GM23338 (cell line): ENCODE measurements at regions not wholly inside any gene's neighbourhood (a gene's known extent, or its start where the extent isn't known, plus 50 kb on each side); places are given as distances from the start of the nearest gene placed in this dataset.

ENCODE experiments used
- ATAC-seq: fragments of 200-7000 bp; cut with Tn5 transposase; 3 replicates; pipeline ENCODE4 v1.9.1; 2020
- DNase-seq: peaks from one replicate; pipeline ENCODE4 v3.0.0-alpha.2; 2015; ENCODE audit warnings: low spot score
- H2AFZ ChIP-seq: fragments of 200-600 bp; sonication (generic); 2 replicates; pipeline ENCODE4 v1.8.0; 2016; ENCODE audit warnings: antibody characterized with exemption, mild to moderate bottlenecking, moderate library complexity
- H3F3A ChIP-seq: fragments of 200-600 bp; sonication (generic); replicated peaks from 2 replicates; pipeline ENCODE4 v1.8.0; 2017; ENCODE audit warnings: antibody characterized with exemption, mixed run types, low read depth
- H3K27ac ChIP-seq: fragments of 200-600 bp; sonication (generic); 2 replicates; pipeline ENCODE4 v1.6.1; 2016; ENCODE audit warnings: low read depth
- H3K27me3 ChIP-seq: fragments of 200-600 bp; sonication (generic); 2 replicates; pipeline ENCODE4 v1.8.0; 2016; ENCODE audit warnings: mild to moderate bottlenecking, mixed run types, moderate library complexity; ENCODE audit not compliant: insufficient read depth
- H3K36me3 ChIP-seq: fragments of 200-600 bp; sonication (generic); 2 replicates; pipeline ENCODE4 v1.8.0; 2016; ENCODE audit warnings: mild to moderate bottlenecking; ENCODE audit not compliant: insufficient read depth
- H3K4me1 ChIP-seq: fragments of 200-600 bp; sonication (generic); 2 replicates; pipeline ENCODE4 v1.8.0; 2016; ENCODE audit warnings: mild to moderate bottlenecking, moderate library complexity; ENCODE audit not compliant: insufficient read depth
- H3K4me2 ChIP-seq: fragments of 200-600 bp; sonication (generic); 2 replicates; pipeline ENCODE4 v1.7.1; 2017; ENCODE audit warnings: mixed run types
- H3K4me3 ChIP-seq: fragments of 200-600 bp; sonication (generic); 2 replicates; pipeline ENCODE4 v1.6.1; 2016; ENCODE audit warnings: mixed run types
- H3K79me2 ChIP-seq: fragments of 200-600 bp; sonication (generic); replicated peaks from 2 replicates; pipeline ENCODE4 v1.8.0; 2017; ENCODE audit warnings: mild to moderate bottlenecking; ENCODE audit not compliant: insufficient read depth
- H3K9me2 ChIP-seq: fragments of 200-600 bp; sonication (generic); 2 replicates; pipeline ENCODE4 v1.8.0; 2017; ENCODE audit not compliant: insufficient read depth
- H4K20me1 ChIP-seq: fragments of 200-600 bp; sonication (generic); replicated peaks from 2 replicates; pipeline ENCODE4 v1.8.0; 2017; ENCODE audit warnings: mild to moderate bottlenecking; ENCODE audit not compliant: insufficient read depth
- H3K27ac Mint-ChIP-seq: 2 replicates; pipeline ENCODE4 v1.8.0; 2020; ENCODE audit warnings: inconsistent platforms, mild to moderate bottlenecking, moderate library complexity, mixed read lengths
- H3K27me3 Mint-ChIP-seq: 3 replicates; pipeline ENCODE4 v1.8.0; 2022; ENCODE audit warnings: low read depth, mild to moderate bottlenecking, moderate library complexity, mixed read lengths, inconsistent platforms; ENCODE audit not compliant: insufficient read depth, poor library complexity
- H3K36me3 Mint-ChIP-seq: 3 replicates; pipeline ENCODE4 v1.8.0; 2021; ENCODE audit warnings: low read depth, mild to moderate bottlenecking, inconsistent platforms, moderate library complexity, mixed read lengths
- H3K4me1 Mint-ChIP-seq: 3 replicates; pipeline ENCODE4 v1.8.0; 2020; ENCODE audit warnings: mild to moderate bottlenecking, inconsistent platforms, mixed read lengths
- H3K4me3 Mint-ChIP-seq: 3 replicates; pipeline ENCODE4 v1.8.0; 2021; ENCODE audit warnings: moderate library complexity, mild to moderate bottlenecking, inconsistent platforms, mixed read lengths
- H3K9me3 Mint-ChIP-seq: 3 replicates; pipeline ENCODE4 v1.8.0; 2020; ENCODE audit warnings: moderate library complexity, mild to moderate bottlenecking, inconsistent platforms, mixed read lengths
- EZH2 ChIP-seq: fragments of 200-600 bp; sonication (generic); IDR thresholded peaks from one replicate; pipeline ENCODE4 v1.8.0; 2017; ENCODE audit warnings: antibody characterized with exemption, mild to moderate bottlenecking, low read depth; ENCODE audit not compliant: unreplicated experiment
- EZH2phosphoT487 ChIP-seq: fragments of 200-600 bp; sonication (generic); IDR thresholded peaks from one replicate; pipeline ENCODE4 v1.8.1; 2018; ENCODE audit warnings: antibody characterized with exemption; ENCODE audit not compliant: unreplicated experiment
- NANOG ChIP-seq: IDR thresholded peaks from 2 replicates; pipeline ENCODE4 v1.6.1; 2016; ENCODE audit warnings: antibody characterized with exemption, borderline replicate concordance
- STAT1 ChIP-seq: IDR thresholded peaks from one replicate; pipeline ENCODE4 v1.6.1; 2016; ENCODE audit warnings: antibody characterized with exemption; ENCODE audit not compliant: unreplicated experiment
- ZNF114 ChIP-seq: fragments of 250-450 bp; sonication (Bioruptor Pico); IDR thresholded peaks from 2 replicates; pipeline ENCODE4 v1.5.0; 2020; ENCODE audit warnings: mild to moderate bottlenecking, moderate library complexity
- TF ChIP-seq, protein P1 (sequence below): fragments of 250-450 bp; sonication (Bioruptor Pico); IDR thresholded peaks from 2 replicates; pipeline ENCODE4 v1.5.0; 2020; ENCODE audit warnings: mild to moderate bottlenecking, moderate library complexity

DNA sequence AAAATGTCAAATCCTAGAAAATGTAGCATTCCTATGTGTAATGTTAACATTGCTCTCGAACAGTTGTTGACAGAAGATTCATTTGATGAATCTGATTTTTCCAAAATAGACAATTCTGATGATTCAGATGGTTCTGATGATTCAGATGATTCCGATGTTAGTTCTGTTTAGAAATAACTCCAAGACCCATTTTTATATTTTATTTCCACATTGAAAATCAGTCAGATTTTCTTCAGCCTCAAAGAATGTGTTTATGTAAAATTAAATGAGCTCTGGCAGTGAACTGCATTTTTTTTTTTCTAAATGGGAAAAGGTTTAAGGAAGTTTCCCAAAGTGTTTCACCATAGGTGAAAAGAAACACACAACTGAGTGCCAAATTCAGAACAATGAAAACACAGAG lies 136.5 kb downstream of the TSEN15 start (continued):
- TF ChIP-seq, protein P1, sequence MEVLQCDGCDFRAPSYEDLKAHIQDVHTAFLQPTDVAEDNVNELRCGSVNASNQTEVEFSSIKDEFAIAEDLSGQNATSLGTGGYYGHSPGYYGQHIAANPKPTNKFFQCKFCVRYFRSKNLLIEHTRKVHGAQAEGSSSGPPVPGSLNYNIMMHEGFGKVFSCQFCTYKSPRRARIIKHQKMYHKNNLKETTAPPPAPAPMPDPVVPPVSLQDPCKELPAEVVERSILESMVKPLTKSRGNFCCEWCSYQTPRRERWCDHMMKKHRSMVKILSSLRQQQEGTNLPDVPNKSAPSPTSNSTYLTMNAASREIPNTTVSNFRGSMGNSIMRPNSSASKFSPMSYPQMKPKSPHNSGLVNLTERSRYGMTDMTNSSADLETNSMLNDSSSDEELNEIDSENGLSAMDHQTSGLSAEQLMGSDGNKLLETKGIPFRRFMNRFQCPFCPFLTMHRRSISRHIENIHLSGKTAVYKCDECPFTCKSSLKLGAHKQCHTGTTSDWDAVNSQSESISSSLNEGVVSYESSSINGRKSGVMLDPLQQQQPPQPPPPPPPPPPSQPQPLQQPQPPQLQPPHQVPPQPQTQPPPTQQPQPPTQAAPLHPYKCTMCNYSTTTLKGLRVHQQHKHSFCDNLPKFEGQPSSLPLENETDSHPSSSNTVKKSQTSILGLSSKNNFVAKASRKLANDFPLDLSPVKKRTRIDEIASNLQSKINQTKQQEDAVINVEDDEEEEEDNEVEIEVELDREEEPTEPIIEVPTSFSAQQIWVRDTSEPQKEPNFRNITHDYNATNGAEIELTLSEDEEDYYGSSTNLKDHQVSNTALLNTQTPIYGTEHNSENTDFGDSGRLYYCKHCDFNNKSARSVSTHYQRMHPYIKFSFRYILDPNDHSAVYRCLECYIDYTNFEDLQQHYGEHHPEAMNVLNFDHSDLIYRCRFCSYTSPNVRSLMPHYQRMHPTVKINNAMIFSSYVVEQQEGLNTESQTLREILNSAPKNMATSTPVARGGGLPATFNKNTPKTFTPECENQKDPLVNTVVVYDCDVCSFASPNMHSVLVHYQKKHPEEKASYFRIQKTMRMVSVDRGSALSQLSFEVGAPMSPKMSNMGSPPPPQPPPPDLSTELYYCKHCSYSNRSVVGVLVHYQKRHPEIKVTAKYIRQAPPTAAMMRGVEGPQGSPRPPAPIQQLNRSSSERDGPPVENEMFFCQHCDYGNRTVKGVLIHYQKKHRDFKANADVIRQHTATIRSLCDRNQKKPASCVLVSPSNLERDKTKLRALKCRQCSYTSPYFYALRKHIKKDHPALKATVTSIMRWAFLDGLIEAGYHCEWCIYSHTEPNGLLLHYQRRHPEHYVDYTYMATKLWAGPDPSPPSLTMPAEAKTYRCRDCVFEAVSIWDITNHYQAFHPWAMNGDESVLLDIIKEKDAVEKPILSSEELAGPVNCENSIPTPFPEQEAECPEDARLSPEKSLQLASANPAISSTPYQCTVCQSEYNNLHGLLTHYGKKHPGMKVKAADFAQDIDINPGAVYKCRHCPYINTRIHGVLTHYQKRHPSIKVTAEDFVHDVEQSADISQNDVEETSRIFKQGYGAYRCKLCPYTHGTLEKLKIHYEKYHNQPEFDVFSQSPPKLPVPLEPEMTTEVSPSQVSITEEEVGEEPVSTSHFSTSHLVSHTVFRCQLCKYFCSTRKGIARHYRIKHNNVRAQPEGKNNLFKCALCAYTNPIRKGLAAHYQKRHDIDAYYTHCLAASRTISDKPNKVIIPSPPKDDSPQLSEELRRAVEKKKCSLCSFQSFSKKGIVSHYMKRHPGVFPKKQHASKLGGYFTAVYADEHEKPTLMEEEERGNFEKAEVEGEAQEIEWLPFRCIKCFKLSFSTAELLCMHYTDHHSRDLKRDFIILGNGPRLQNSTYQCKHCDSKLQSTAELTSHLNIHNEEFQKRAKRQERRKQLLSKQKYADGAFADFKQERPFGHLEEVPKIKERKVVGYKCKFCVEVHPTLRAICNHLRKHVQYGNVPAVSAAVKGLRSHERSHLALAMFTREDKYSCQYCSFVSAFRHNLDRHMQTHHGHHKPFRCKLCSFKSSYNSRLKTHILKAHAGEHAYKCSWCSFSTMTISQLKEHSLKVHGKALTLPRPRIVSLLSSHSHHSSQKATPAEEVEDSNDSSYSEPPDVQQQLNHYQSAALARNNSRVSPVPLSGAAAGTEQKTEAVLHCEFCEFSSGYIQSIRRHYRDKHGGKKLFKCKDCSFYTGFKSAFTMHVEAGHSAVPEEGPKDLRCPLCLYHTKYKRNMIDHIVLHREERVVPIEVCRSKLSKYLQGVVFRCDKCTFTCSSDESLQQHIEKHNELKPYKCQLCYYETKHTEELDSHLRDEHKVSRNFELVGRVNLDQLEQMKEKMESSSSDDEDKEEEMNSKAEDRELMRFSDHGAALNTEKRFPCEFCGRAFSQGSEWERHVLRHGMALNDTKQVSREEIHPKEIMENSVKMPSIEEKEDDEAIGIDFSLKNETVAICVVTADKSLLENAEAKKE (CRISPR knock-in tag) = no peak
- no peak for TF ChIP-seq EZH2phosphoT487

DNA sequence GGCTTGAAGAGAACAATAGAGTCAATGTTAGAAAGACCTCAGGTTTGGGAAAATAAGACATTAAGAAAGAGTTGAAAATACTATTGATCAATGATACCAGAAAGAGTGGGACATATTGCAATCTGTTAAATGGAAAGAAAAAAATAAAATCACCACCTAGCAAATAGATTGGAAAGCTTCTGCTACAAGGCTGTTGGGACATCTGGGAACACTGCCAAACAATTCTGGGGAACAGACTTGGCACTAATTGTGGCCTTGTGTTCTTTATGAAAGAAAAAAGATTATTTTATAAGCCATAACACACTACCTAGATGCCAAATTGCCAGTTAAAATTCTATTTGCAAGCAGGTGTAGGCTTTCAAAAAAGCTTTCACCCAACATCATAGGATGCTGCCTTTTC lies 137.8 kb downstream of the TSEN15 start:
- Histone ChIP-seq H4K20me1 (no peaks in the 10 kb centered on the region), H3K4me2 (no peak overlapping the region), H3K4me1 (no peaks in the 10 kb centered on the region), H2AFZ (no peak overlapping the region), H3K4me3 (no peak overlapping the region), H3F3A (no peaks in the 10 kb centered on the region), H3K27me3 (no peaks in the 10 kb centered on the region), H3K27ac (no peak overlapping the region), H3K36me3 (no peaks in the 10 kb centered on the region), H3K79me2 (no peaks in the 10 kb centered on the region), H3K9me2 (no peaks in the 10 kb centered on the region)
- Mint-ChIP-seq H3K36me3 (no peaks in the 10 kb centered on the region), H3K9me3 (no peaks in the 10 kb centered on the region), H3K4me1 (no peaks in the 10 kb centered on the region), H3K27ac (no peak overlapping the region), H3K4me3 (no peak overlapping the region), H3K27me3 (no peaks in the 10 kb centered on the region)
- ATAC-seq (no peak), DNase-seq (no peak)
- TF ChIP-seq, protein P1 (CRISPR knock-in tag) = no peak
- no peak for TF ChIP-seq STAT1
- TF ChIP-seq EZH2 = no peak
- TF ChIP-seq NANOG = no peak
- no peak for TF ChIP-seq ZNF114 (CRISPR knock-in tag)
- no peak for TF ChIP-seq EZH2phosphoT487
